Caco-2 (cell line): ENCODE measurements at regions not wholly inside any gene's neighbourhood (a gene's known extent, or its start where the extent isn't known, plus 50 kb on each side); places are given as distances from the start of the nearest gene placed in this dataset.
"Not testable (repeated sequence)": the region's sequence is repeated elsewhere in the genome, so short reads cannot be mapped to it uniquely, and the experiment has no call there.

Experiments
- BruUV-seq: library from RNA; stranded (reverse); fragments of 400-500 nt; replicated peaks from 2 replicates; lab custom pipeline; 2021; lab: Mats Ljungman, UMichigan
- CTCF ChIA-PET: fragments of 300-600 bp; sonication (Branson Sonifier 250); formaldehyde crosslinking; loops from one replicate; lab custom pipeline; 2022; ENCODE audit warnings: antibody characterized with exemption; lab: Charles Lee
- POLR2A ChIA-PET: fragments of 300-600 bp; sonication (Branson Sonifier 250); formaldehyde crosslinking; loops from one replicate; lab custom pipeline; 2022; ENCODE audit warnings: antibody characterized with exemption; lab: Charles Lee
- DNase-seq, 2 experiments: peaks; one replicate each; pipeline versions ENCODE4 v3.0.0 to v3.0.0-alpha.2; 2020 to 2022
- H3K27me3 ChIP-seq: replicated peaks from 2 replicates; pipeline ENCODE4 v1.6.0; 2011; ENCODE audit warnings: low read length; ENCODE audit not compliant: control insufficient read depth, insufficient read depth
- H3K36me3 ChIP-seq: 2 replicates; pipeline ENCODE4 v1.5.1; 2011; ENCODE audit warnings: low read length; ENCODE audit not compliant: control insufficient read depth, insufficient read depth
- H3K4me1 ChIP-seq: fragments of 250-450 bp; sonication (Bioruptor Pico); 2 replicates; pipeline ENCODE4 v1.5.1; 2020; ENCODE audit warnings: mild to moderate bottlenecking
- H3K4me3 ChIP-seq: 2 replicates; pipeline ENCODE4 v1.5.1; 2011; ENCODE audit warnings: low read depth, mild to moderate bottlenecking, control low read depth, low read length
- H3K9me3 ChIP-seq: fragments of 250-450 bp; sonication (Bioruptor Pico); 2 replicates; pipeline ENCODE4 v1.5.1; 2020; ENCODE audit warnings: mild to moderate bottlenecking, moderate library complexity
- H3K27ac Mint-ChIP-seq: one replicate; pipeline ENCODE4 v1.8.0; 2022; ENCODE audit warnings: mixed read lengths; ENCODE audit not compliant: unreplicated experiment
- H3K27me3 Mint-ChIP-seq: one replicate; pipeline ENCODE4 v1.8.0; 2022; ENCODE audit warnings: mixed read lengths; ENCODE audit not compliant: insufficient read depth, unreplicated experiment
- H3K36me3 Mint-ChIP-seq: one replicate; pipeline ENCODE4 v1.8.0; 2022; ENCODE audit warnings: mild to moderate bottlenecking, mixed read lengths; ENCODE audit not compliant: insufficient read depth, unreplicated experiment
- H3K4me1 Mint-ChIP-seq: one replicate; pipeline ENCODE4 v1.8.0; 2022; ENCODE audit warnings: low read depth, mixed read lengths; ENCODE audit not compliant: unreplicated experiment
- H3K4me3 Mint-ChIP-seq: one replicate; pipeline ENCODE4 v1.8.0; 2022; ENCODE audit warnings: mild to moderate bottlenecking, moderate library complexity, mixed read lengths; ENCODE audit not compliant: unreplicated experiment
- H3K9me3 Mint-ChIP-seq: one replicate; pipeline ENCODE4 v1.8.0; 2022; ENCODE audit warnings: mixed read lengths; ENCODE audit not compliant: unreplicated experiment
- intact Hi-C: fragments of 100-400 bp; cut with micrococcal nuclease; formaldehyde crosslinking; loops from one replicate; pipeline ENCODE4 v1.10.0; 2022; ENCODE audit not compliant: unreplicated experiment
- TF ChIP-seq, protein P1 (sequence below), 2 experiments: fragments of 200-600 bp in 1 of 2; IDR thresholded peaks; 1 replicate in 1 of 2; 2 replicates in 1 of 2; pipeline versions ENCODE4 v1.5.1 to v1.8.0; 2011 to 2022; ENCODE audit warnings: antibody characterized with exemption in 1 of 2, control low read depth in 1 of 2, inconsistent platforms in 1 of 2, low read depth in 1 of 2, low read length in 1 of 2, mild to moderate bottlenecking in 1 of 2, moderate library complexity in 1 of 2; ENCODE audit not compliant: insufficient read depth in 1 of 2, severe bottlenecking in 1 of 2, unreplicated experiment in 1 of 2

GRCh38 chr12:131424270-131424669 lies 286.6 kb upstream of the SFSWAP start:
- DNase-seq, result no peak
- no peak overlapping the region for H3K4me3 ChIP-seq
- Mint-ChIP-seq H3K27me3 (peaks cover 2% of the 10 kb centered on the region), H3K27ac (no peak overlapping the region), H3K4me1 (no peaks in the 10 kb centered on the region), H3K4me3 (no peak overlapping the region), H3K9me3 (peaks cover 33% of the 10 kb centered on the region), H3K36me3 (no peaks in the 10 kb centered on the region)
- POLR2A ChIA-PET, result no interaction called here
- H3K36me3 ChIP-seq, result no peaks in the 10 kb centered on the region
- H3K27me3 ChIP-seq, result no peaks in the 10 kb centered on the region
- no peaks in the 10 kb centered on the region for H3K4me1 ChIP-seq
- TF ChIP-seq, protein P1, sequence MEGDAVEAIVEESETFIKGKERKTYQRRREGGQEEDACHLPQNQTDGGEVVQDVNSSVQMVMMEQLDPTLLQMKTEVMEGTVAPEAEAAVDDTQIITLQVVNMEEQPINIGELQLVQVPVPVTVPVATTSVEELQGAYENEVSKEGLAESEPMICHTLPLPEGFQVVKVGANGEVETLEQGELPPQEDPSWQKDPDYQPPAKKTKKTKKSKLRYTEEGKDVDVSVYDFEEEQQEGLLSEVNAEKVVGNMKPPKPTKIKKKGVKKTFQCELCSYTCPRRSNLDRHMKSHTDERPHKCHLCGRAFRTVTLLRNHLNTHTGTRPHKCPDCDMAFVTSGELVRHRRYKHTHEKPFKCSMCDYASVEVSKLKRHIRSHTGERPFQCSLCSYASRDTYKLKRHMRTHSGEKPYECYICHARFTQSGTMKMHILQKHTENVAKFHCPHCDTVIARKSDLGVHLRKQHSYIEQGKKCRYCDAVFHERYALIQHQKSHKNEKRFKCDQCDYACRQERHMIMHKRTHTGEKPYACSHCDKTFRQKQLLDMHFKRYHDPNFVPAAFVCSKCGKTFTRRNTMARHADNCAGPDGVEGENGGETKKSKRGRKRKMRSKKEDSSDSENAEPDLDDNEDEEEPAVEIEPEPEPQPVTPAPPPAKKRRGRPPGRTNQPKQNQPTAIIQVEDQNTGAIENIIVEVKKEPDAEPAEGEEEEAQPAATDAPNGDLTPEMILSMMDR (IDR thresholded peaks at IDR 0.05; ENCODE audit: insufficient read depth in 1 of 2, low read depth in 1 of 2, low read length in 1 of 2, severe bottlenecking in 1 of 2, unreplicated experiment in 1 of 2), result no peak
- BruUV-seq, result no TSS peak
- H3K9me3 ChIP-seq, result 0 out of 2 replicates have a peak, but pooled peaks cover 5% of the 10 kb centered on the region
- CTCF ChIA-PET, result no interaction called here
- intact Hi-C loops, result no loop called here

DNA sequence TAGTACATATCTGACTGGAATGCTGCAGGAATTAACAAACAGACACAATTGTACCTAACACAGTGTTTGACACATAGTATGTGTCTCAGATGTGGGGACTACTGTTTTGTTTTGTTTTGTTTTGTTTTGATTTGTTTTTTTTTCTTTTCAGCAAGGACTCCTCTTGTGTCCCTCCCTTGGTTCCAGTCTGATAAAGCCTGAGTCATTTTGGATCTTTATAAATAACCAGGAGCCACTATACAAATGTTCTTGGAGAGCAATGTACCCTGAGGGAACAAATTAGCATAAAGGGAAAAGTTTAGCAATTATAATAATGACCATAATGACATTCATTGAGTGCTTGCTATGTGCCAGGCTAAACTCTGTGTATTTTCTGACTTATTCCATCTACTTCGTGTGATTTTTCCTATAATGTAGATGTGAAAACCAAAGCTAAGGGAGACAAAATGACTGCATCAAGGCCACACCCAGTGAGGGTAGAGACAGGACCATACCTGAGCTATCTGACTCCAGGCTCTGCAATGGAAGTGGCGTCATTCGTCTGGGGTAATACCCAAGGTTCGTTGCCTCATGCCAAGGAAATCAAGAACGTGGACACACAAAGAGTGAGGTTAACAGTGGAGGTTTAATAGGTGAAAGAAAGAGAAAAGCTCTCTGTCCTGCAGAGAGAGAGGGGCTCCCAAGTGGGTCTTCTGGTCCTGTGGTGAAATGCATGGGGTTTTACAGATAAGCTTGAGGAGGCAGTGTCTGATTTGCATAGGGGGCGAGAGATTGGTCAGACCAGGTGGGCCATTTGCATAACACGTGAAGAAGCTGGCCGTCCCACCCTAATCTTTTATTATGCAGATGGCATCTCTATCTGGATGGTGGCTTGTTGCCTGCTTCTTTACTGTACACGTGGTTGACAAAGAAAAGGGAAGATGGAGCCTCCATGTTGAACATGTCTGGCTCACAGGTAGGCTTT lies 285.5 kb upstream of the SFSWAP start:
- DNase-seq, result no peak
- CTCF ChIA-PET, result no interaction called here
- H3K4me1 ChIP-seq, result no peaks in the 10 kb centered on the region
- Mint-ChIP-seq H3K9me3 (peaks cover 33% of the 10 kb centered on the region), H3K36me3 (no peaks in the 10 kb centered on the region), H3K27me3 (peaks cover 2% of the 10 kb centered on the region), H3K4me3 (no peak overlapping the region), H3K27ac (no peak overlapping the region), H3K4me1 (no peaks in the 10 kb centered on the region)
- H3K36me3 ChIP-seq, result no peaks in the 10 kb centered on the region
- H3K9me3 ChIP-seq, result 0 out of 2 replicates have a peak, but pooled peaks cover 5% of the 10 kb centered on the region
- no peaks in the 10 kb centered on the region for H3K27me3 ChIP-seq
- H3K4me3 ChIP-seq, result no peak overlapping the region
- POLR2A ChIA-PET, result no interaction called here
- BruUV-seq, result no TSS peak
- intact Hi-C loops, result no loop called here
- TF ChIP-seq, protein P1 (IDR thresholded peaks at IDR 0.05; ENCODE audit: insufficient read depth in 1 of 2, low read depth in 1 of 2, low read length in 1 of 2, severe bottlenecking in 1 of 2, unreplicated experiment in 1 of 2), result no peak

- Mint-ChIP-seq H3K27me3 (no peaks in the 10 kb centered on the region), H3K9me3 (peaks cover 28% of the 10 kb centered on the region), H3K36me3 (no peaks in the 10 kb centered on the region), H3K4me3 (no peak overlapping the region), H3K4me1 (no peaks in the 10 kb centered on the region), H3K27ac (no peak overlapping the region)
- Histone ChIP-seq H3K36me3 (no peaks in the 10 kb centered on the region), H3K9me3 (0 out of 2 replicates have a peak, but pooled peaks cover 5% of the 10 kb centered on the region), H3K27me3 (no peaks in the 10 kb centered on the region), H3K4me3 (no peak overlapping the region), H3K4me1 (no peaks in the 10 kb centered on the region)
- TF ChIP-seq, protein P1 (IDR thresholded peaks at IDR 0.05; ENCODE audit: insufficient read depth in 1 of 2, low read depth in 1 of 2, low read length in 1 of 2, severe bottlenecking in 1 of 2, unreplicated experiment in 1 of 2), result no peak
- no TSS peak for BruUV-seq
- POLR2A ChIA-PET, result no interaction called here
- intact Hi-C loops, result no loop called here
- CTCF ChIA-PET, result no interaction called here
- no peak for DNase-seq
Measured at GRCh38 chr12:131428091-131428685, 282.7 kb upstream of the SFSWAP start.

GRCh38 chr12:131429221-131429620 lies 281.7 kb upstream of the SFSWAP start:
- intact Hi-C loops, H3K9me3 ChIP-seq, H3K36me3 ChIP-seq, H3K4me3 ChIP-seq, BruUV-seq, H3K27ac Mint-ChIP-seq, POLR2A ChIA-PET, CTCF ChIA-PET, H3K4me1 ChIP-seq, H3K27me3 Mint-ChIP-seq, H3K36me3 Mint-ChIP-seq, H3K27me3 ChIP-seq, H3K4me1 Mint-ChIP-seq, DNase-seq, H3K4me3 Mint-ChIP-seq: not testable (repeated sequence)
- H3K9me3 Mint-ChIP-seq, result peaks cover 17% of the 10 kb centered on the region
